ENCODE measurements at regions not wholly inside any gene's neighbourhood (a gene's known extent, or its start where the extent isn't known, plus 50 kb on each side); places are given as distances from the start of the nearest gene placed in this dataset.

DNA sequence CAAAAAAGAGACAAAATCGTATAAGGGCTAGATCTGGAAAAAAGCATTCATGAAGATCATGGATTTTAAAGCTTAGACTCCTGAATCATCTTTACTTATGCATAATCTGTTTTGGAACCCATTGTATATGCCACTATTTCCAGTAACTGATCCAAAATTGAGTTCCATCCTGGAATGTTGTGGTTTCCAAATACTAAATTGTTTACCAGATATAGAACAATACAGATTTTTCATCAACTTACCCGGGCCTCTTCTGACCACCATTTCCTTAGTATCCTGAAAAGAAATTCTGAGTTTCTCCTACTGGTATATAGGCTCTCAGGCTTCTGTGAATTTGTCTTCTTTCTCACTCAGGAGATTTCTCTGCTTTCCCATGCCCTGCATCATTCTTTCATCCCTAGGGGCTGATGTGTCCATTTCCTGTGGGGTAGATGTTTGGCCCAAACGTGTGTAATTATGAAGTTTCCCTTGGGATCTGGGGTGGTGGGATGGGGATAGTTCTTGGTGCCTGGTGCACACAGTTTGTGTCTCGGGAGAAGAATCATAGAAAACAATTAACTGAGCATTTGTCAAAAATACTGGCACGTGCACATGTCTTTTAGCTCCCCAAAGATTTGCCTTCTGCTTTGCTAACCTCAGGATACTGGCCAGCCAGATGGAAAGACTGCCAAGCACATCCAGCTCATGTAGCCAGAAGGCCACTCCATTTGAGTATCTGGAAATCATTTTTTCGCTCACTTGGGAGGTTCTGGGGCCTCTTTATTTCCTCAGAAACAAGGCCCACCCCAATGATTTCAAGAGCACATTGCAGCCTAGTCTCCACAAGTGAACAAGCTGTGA lies 127.8 kb downstream of the NTMT2 start:
- no peak for DNase-seq

DNA sequence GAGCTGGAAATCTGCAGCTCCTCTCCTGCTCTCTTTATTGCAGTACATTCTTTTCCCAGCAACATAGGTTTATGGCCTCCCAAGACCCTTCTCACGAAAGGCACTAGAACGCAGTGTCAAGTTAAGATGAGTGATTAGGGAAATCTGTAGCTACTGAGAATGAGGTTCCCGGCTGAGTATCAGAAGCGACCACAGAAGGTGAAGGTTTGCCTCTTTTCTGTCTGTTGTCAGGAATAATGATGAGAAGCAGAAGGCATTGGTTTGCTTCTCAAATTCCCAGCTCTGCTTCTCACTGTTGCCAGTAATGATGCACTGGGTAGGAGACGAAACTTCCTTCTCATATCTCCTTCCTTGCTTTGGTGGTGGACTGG lies 128.4 kb downstream of the NTMT2 start:
- no peak for DNase-seq

DNA sequence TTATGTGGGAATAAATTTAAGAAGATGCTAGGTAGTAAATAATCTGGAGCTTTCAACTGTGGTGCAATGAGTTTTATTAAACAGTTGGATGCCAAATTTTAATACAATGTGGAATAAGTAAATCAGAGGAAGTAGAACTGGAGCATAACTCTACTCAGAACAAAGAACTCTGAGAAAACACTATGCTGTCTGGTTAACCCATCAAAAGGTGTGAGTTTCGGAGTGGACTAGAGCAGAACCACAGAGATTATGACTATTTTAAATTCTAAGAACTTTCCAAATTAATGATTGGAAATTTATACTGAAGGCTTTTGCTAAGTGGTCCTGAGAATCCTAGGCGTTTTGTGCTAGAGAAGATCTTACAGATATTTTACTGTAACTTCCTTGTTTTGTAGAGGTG lies 132.2 kb downstream of the NTMT2 start:
- DNase-seq: no peak

DNA sequence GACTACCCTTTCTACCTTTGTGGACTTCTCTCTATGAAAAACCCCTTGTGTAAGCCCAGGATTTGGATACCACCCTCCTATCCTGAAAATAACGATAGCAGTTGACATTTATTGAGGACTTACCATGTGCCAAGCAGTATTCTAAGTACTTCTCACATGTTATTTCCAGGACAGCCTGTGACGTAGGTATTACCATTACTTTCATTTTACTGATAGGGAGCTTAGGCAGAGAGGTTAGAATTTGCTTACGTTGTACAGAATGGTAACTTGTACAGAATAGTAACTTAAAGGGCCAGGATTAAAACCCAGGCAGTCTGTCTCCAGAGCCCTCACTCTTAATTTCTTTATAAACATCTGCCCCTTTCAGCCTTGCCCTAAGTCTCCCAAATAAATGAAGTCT lies 138.3 kb downstream of the NTMT2 start:
- DNase-seq: no peak

DNA sequence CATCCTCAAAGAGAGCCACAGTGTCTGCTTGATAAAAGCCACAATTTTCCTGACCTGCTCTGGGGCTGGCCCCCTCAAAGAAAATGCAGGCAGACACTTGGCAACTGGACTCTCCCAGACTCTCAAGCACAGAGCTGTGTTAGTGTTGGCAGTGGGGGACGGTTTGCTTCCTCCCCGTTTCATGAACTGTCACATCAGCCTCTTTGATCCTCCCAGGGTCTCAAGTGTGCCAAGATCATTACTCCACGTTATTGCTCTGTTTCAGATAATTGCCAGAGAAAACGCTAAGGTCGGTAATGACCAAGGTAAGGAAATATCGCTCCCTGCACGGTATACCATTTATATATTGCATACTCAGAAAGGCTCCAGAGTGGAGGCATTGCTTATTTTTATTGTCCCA lies 138.8 kb downstream of the NTMT2 start:
- DNase-seq: no peak

DNA sequence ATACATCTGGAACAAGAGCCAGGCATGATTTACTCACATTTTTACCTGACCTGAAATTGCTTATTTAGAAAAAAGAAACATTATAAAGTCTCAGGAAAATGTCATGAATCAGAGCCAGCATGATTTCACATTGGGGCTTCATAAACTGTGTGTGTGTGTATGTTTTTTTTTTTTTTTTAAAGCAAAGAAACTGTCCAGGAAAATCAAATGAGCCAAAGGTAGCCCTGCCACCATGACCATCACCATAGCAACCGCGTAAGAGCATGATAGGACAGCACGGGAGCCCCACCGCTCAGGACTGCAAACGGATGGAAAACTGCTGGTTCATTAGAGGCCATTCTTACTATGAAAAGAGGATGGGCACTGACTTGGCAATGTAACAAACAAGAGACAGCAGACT lies 139.2 kb downstream of the NTMT2 start:
- DNase-seq: peak; percentile 25

DNA sequence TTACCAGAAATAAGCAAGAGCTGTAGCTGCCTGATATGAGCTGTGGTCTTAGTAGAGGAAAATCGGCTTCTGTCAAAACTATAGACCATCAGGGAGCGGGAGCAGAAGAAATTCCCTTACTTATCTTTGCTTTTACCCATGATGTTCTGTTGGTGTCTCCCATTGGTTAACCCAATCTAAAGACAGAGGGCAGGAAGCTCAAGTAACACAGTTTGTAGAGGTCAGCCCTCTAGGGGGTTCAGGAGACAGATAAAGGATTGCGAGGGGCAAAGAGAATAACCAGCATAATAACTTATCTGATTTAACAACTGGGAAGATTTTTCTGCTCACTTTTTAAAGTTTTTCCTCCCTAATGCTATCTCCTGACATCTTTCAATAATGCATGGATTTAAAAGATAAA lies 142.4 kb downstream of the NTMT2 start:
- DNase-seq: no peak

DNA sequence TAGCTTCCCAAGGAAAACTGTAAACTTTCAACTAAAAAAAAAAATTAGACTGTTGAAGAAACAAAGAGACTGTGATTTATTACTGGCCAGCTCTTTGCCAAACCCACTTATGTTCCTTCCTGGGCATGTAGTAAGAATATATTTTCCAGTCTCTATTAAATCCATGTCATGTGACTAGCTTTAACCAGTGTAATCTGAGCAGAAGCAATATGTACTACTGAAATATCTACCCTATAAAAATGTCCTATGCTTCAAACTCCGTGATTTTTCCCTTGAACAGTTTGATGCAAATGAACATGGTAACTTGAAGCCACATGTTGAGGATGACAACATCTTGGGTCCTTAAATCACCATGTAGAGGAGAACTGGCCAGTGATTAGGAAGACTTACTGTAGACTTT lies 144.5 kb downstream of the NTMT2 start:
- DNase-seq: no peak

DNA sequence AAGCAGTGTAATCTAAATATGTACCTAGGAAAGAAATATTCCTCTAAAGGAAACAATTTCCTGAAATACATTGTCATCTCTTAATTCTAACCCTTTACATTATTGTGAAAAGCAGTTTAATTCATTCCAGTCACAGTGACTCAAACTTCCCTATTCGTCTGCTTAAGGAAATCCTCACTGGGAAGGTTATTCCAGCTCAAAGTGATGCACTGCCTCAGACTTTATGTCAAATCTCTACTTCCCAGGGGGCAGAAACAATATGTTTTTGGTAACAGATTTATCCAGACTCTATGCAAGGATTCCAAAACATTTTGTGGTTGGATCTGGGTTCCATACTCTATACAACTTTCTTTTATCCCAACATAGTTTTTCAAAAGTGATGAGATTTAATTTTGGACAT lies 145.2 kb downstream of the NTMT2 start:
- DNase-seq: no peak

DNA sequence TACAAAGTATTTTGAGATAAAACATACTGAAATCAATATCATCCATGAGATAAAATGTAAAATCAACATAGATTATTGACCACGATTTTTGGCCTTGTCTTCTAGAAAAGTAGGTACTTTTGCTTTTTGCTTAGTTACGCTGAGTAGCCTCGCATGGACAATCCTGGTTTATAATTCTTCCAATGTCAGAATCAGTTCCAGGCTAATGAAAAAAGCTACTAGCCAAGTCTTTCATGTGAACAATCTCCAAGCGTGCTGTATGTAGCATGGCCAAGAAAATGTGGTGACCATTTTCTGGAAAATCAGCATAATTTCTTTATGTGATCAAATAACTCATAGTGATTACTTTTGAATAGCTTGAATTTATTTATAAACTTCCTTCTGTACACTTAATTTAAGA lies 145.8 kb downstream of the NTMT2 start:
- no peak for DNase-seq

DNA sequence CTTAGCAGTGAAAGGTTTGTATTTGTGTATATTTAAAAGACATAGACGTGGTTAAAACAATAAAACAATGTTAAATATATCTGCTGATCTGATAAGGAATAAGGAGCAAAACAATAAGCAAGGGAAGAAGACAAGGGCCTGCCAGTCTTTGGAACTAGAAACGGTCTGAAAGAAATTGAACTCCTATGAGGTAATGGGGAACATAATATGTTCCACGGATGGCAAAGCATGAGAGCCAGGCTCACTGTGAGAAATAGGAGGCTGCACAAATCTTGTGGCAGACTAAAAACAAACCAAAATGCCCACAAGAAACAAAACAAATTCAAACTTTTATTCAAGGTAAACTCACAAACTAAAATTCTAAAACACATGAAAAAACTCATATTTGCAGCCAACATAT lies 150.5 kb downstream of the NTMT2 start:
- DNase-seq: no peak

DNA sequence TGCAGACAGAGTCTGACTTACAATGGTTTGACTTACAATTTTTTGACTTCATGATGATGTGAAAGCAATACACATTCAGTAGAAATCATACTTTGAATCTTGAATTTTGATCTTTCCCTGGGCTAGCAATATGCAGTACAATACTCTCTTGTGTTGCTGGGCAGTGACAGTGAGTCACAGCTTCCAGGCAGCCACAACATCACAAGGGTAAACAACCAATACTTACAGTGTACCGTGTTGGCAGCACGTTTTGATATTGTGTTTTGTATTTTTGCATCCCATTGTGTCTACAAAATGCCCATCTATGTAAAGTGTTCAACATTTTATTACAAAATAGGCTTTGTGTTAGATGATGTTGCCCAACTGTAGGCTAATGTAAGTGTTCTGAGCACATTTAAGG lies 150.9 kb downstream of the NTMT2 start:
- no peak for DNase-seq

DNA sequence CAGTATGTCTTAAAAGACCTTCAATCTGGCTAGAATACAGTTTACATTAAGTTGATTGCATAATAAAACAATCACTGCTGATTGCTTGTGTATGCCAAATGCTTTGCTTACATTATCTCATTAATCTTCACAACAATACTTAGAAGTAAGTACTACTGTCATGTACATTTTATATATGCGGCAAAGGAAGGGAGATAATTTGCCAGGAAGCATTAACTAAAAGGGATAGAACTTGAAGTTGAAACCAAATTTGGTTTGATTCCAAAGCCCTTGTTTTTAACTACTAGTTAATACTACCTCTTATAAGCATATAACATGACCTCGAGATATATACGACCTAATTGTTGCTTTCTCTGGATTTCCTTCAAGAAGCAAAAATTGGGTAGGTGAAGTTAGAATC lies 155.8 kb downstream of the NTMT2 start:
- no peak for DNase-seq

DNA sequence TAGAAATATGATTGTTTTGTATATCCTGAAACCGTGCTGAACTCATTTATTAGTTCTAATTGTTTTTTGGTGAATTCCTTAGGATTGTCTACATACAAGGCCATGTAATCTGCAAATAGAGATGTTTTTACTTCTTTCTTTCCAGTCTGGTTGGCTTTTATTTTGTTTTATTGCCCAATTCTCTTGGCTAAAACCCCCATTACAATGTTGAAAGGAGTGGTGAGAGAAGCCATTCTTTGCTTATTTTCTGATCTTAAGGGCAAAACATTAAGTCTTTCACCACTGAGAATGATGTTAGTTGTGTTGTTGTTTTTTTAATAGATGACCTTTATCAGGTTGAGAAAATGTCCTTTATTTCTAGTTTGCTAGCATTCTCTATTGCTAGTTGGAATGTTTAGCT lies 157.3 kb downstream of the NTMT2 start:
- no peak for DNase-seq

DNA sequence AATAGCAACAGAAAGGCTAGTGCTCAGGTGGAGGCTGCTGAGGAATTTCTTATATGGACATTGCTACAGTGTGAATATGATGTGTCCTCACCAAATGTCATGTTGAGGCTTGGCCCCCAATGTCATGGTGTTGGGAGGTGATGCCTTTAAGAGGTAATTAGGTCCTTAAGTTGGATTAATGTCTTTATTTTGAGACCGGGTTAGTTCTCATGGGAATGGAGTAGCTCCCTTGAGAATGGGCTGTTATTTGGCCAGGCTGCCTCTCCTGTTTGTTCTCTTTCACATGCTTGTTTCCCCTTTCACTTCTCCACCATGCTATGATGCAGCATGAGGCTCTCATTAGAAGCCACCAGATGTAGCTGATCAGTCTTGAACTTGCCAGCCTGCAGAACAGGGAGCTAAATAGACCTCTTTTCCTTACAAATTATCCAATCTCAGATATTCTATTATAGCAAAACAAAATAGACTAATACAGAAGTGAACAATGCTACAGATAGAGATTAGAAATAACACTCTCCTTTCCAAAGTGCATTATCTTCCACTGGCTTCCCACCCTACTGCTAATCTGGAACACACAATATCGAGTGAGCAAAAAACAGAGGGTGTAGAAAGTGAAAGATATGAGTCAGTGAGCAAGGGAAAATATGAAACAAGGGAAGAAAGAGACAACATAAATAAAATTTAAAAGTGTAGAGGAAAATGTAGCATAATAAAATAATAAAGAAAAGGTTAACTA lies 160.2 kb downstream of the NTMT2 start:
- DNase-seq: no peak

DNA sequence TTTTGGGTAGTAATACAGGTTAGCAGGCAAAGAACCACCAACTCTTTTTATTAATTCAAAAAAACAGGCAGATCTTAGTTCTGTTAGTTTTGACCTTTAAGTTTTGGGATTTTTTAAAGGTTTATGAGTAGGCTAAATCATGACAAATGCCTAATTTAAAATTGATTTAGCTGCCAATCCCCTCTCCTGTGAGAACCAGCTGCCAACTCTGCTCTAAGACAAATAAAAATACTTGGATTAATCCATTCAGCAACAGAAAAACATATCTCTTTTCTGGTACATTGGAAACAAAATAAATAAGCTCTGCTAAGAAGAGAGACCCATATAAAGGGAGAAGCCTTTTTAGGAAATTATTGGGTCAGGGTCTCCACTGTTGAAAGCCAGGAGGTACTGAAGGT lies 160.8 kb downstream of the NTMT2 start:
- no peak for DNase-seq

DNA sequence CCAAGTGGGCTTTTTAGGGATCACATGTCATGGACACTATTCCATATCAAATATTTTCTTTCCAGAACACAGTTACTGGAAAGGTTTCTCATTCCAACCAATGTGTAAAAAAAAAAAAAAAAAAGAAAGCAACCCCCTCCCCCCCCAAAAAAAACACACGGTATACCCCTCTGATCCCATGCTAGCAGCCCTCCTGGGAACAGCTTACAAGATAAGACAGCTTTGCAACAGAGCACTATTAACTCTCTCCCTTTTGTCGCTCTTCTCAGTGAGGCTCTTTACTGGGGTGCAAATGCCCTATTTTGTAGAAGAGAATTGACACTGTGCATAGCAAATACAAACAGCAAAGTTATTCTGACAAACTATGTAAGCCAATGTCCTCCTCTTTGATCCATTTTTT lies 161.2 kb downstream of the NTMT2 start:
- DNase-seq: no peak

DNA sequence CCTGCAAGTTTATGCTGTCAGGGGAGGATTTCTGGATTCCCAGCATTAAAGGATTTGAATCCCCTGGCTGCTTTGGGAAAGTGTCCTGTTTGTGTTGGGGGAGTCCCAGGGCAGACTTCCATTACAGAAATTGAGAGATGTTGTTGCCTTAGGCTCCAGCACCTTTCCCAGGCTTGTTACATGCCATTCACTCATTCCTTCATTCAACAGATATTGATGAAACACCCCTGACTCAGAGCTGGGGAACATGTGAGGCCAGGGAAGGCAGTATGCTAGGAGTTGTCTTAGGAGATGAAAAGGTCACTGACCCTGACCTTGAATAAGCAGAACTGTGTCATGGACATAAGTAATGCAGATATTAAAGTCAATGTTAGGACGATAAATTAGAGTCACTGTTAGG lies 161.7 kb downstream of the NTMT2 start:
- no peak for DNase-seq

DNA sequence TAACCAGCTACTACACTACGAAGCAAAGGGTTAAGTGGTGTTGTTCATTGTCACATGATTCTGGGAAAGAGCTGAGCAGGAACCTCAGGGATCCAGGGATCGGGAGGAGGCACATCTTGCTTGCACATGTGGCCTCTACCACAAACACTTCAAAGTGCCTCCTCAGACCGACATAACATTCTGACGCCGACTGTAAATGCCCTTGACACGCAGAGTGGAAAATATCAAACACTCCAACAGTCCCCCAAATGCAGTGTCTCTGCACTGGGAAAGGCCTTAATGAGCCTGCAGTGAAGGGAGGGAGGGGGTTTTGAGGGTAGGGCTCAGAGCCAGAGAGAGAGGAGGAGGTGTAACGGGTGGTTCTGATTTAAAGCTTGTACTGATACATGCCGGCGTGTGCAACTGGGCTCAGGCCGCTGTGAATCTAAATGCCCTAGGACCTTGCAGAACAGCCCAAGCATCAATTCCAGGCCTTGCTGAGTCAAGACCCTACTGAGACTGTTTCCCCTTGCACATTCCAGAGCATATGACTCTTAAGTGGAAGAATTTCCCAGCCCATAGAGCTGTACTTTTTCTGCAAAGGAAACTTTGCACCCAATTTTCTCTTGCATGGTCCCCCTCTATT lies 163.7 kb downstream of the NTMT2 start:
- DNase-seq: peak; percentile 61

DNA sequence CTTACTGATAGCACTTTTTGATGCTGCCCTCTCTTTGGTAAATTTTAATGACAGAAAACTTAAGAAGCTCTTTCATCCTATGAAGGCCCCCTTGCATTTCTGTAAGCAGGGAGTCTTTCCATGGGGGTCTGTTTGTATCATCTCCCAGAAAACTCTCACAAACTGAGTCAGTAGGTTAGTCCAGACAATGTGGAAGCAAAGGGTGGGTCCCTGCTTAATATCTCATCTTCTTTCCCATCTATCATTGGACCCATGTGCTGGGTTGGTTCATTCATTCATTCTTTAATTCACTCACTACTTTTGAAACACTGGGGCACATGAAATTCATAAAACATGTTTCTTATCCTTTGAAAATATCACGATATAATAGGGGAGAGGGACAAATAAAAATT lies 164.3 kb downstream of the NTMT2 start:
- no peak for DNase-seq

DNA sequence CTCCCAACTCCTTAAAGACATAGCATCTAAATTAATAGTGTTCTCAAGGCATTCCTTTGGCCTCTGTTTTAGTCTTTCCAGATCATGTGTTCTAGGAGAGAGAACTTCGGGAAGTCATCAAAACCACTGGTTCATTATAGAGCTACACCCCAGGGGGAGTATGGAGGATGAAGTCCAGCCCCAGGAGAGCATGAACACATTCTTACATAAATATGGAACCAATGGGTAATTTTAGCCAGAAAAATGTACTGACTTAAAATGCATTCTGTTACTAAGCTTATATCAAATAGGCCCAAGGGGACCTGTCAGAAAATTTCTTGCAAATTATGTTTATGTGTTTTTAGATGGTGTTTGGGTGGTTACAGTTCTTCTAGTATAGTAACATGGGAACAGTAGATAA lies 165.2 kb downstream of the NTMT2 start:
- DNase-seq: no peak

DNA sequence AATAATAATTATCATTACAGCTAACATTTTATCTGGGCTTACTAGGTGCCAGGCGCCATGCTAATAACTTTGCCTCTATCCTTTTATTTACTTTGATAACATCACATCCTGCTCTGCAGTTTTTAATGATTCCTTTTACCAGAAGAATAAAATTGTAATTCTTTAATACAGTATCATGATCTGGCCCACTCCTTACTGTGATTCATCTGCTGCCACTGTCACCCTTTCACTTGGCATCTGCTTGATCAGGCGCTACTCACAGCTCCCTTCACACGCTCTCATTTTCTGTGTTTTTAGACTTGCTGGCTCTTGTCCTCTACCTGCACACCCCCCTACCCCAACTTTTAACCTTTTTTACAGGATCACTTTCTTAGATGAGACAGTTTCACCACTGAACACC lies 167.5 kb downstream of the NTMT2 start:
- DNase-seq: no peak

DNA sequence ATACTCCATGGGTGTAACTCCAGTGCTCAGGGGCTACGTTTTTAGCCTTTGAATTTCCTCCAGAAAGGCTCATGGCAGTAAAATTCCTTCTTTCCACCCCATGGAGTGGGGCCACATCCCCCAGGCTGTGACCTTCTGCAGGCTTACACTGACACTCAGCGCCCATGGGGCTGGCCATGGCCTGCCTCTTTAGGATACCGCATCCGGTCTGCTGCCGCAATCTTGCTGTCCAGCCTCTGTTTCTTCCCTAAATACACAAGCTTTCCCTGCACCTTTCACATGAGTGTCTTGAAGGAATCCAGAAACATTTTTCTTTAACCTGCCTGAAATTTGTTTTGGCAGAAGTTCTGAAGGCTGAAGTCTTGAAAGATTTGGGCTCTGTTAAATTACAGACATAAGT lies 170.5 kb downstream of the NTMT2 start:
- DNase-seq: no peak

DNA sequence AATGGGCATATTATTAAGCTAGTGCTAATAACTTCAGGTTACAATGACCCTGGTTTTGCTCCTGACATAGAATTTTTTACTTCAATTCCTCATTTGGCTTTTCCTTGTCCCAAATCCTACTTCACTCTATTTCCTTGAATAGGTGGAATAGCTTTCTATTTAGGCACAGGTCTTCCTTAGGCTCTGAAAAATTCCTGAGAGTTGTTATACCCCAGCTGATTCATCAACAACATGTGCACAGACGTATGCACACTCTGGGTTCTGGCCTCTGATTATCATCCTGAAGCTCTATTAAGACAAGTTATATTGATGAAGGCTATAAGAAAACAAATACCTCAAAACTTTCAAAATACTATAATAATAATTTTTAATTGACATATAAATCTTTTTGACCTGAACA lies 172.4 kb downstream of the NTMT2 start:
- no peak for DNase-seq
